Endothelial cell of umbilical vein (primary cell): ENCODE measurements at regions not wholly inside any gene's neighbourhood (a gene's known extent, or its start where the extent isn't known, plus 50 kb on each side); places are given as distances from the start of the nearest gene placed in this dataset.
A peak's percentile ranks its signal among the peaks of the same experiment; 100 is the strongest.

Experiments used
- BruUV-seq: library from RNA; stranded (reverse); fragments of 400-500 nt; replicated peaks from 2 replicates; lab custom pipeline; 2021; lab: Mats Ljungman, UMichigan
- CTCF ChIA-PET: fragments of 300-600, 350-600 bp; sonication (Branson Sonifier 250); formaldehyde crosslinking; loops from one replicate; lab custom pipeline; 2021; ENCODE audit warnings: antibody characterized with exemption, inconsistent platforms; lab: Charles Lee
- POLR2A ChIA-PET: fragments of 300-600, 350-600 bp; sonication (Branson Sonifier 250); formaldehyde crosslinking; loops from one replicate; lab custom pipeline; 2021; ENCODE audit warnings: antibody characterized with exemption, inconsistent platforms; lab: Charles Lee
- DNase-seq: peaks from one replicate; pipeline ENCODE4 v3.0.0-alpha.2; 2011; ENCODE audit warnings: low read depth, low spot score
- FAIRE-seq: peaks from 2 replicates; lab custom pipeline; 2011; peaks lifted over from hg19 to GRCh38; lab: Jason Lieb, UNC
- H2AFZ ChIP-seq: 2 replicates; pipeline ENCODE4 v1.6.0; 2012; ENCODE audit warnings: low read depth, low read length, control low read depth, inconsistent platforms
- H3K27ac ChIP-seq: 2 replicates; pipeline ENCODE4 v1.5.1; 2011; ENCODE audit warnings: low read depth, mild to moderate bottlenecking, control low read depth, low read length, moderate library complexity; ENCODE audit not compliant: insufficient read depth
- H3K27me3 ChIP-seq, 2 experiments: 2 replicates each; pipeline versions ENCODE4 v1.6.0 to v1.6.1; 2011; ENCODE audit warnings: low read length in 2 of 2, mixed read lengths in 1 of 2; ENCODE audit not compliant: control insufficient read depth in 2 of 2, insufficient read depth in 2 of 2
- H3K36me3 ChIP-seq, 2 experiments: 2 replicates in 1 of 2; 3 replicates in 1 of 2; pipeline ENCODE4 v1.5.1; 2011; ENCODE audit warnings: low read length in 2 of 2, mild to moderate bottlenecking in 1 of 2, moderate library complexity in 1 of 2; ENCODE audit not compliant: control insufficient read depth in 2 of 2, insufficient read depth in 2 of 2; ENCODE audit errors: extremely low read depth in 1 of 2
- H3K4me1 ChIP-seq: 3 replicates; pipeline ENCODE4 v1.5.1; 2011; ENCODE audit warnings: mild to moderate bottlenecking, low read length; ENCODE audit not compliant: control insufficient read depth, insufficient read depth; ENCODE audit errors: extremely low read depth
- H3K4me2 ChIP-seq: 2 replicates; pipeline ENCODE4 v1.6.1; 2011; ENCODE audit warnings: low read length, control low read depth, mixed read lengths; ENCODE audit not compliant: insufficient read depth
- H3K4me3 ChIP-seq, 3 experiments: fragments of 200-600 bp in 1 of 3; sonication (generic), shearing (Covaris generic) in 1 of 3; replicated peaks in 1 of 3; 2 replicates each; pipeline ENCODE4 v1.5.1; 2011 to 2016; ENCODE audit warnings: control low read depth in 3 of 3, low read length in 3 of 3, mild to moderate bottlenecking in 2 of 3, inconsistent platforms in 1 of 3, low read depth in 1 of 3, moderate library complexity in 1 of 3; ENCODE audit not compliant: insufficient read depth in 1 of 3
- H3K79me2 ChIP-seq: 2 replicates; pipeline ENCODE4 v1.6.0; 2012; ENCODE audit warnings: low read length, inconsistent platforms; ENCODE audit not compliant: control insufficient read depth, insufficient read depth
- H3K9ac ChIP-seq: replicated peaks from 2 replicates; pipeline ENCODE3; 2011; ENCODE audit warnings: low read length, control low read depth; ENCODE audit not compliant: insufficient read depth; ENCODE audit errors: extremely low read depth
- H3K9me1 ChIP-seq: replicated peaks from 3 replicates; pipeline ENCODE4 v1.6.0; 2011; ENCODE audit warnings: mild to moderate bottlenecking, low read length; ENCODE audit not compliant: control insufficient read depth, insufficient read depth; ENCODE audit errors: extremely low read depth
- H3K9me3 ChIP-seq: replicated peaks from 2 replicates; pipeline ENCODE4 v1.5.1; 2012; ENCODE audit warnings: low read length, inconsistent platforms; ENCODE audit not compliant: control insufficient read depth, insufficient read depth
- H4K20me1 ChIP-seq: replicated peaks from 2 replicates; pipeline ENCODE3; 2011; ENCODE audit warnings: mild to moderate bottlenecking, low read length; ENCODE audit not compliant: control insufficient read depth, insufficient read depth; ENCODE audit errors: extremely low read depth
- EZH2 ChIP-seq: IDR thresholded peaks from 2 replicates; pipeline ENCODE4 v1.6.1; 2012; ENCODE audit warnings: borderline replicate concordance, low read depth, mild to moderate bottlenecking, moderate library complexity, low read length, inconsistent platforms; ENCODE audit not compliant: severe bottlenecking
- FOS ChIP-seq: IDR thresholded peaks from 2 replicates; pipeline ENCODE4 v1.6.1; 2011; ENCODE audit warnings: mild to moderate bottlenecking, low read length, moderate library complexity, borderline replicate concordance; ENCODE audit not compliant: insufficient read depth
- GATA2 ChIP-seq: IDR thresholded peaks from 2 replicates; pipeline ENCODE4 v1.7.0; 2011; ENCODE audit warnings: low read depth, mild to moderate bottlenecking, moderate library complexity, mixed read lengths, low read length; ENCODE audit not compliant: insufficient read length, insufficient read depth
- JUN ChIP-seq: IDR thresholded peaks from 2 replicates; pipeline ENCODE4 v1.6.1; 2011; ENCODE audit warnings: borderline replicate concordance, low read depth; ENCODE audit not compliant: insufficient read length, insufficient read depth
- MAX ChIP-seq: IDR thresholded peaks from 2 replicates; pipeline ENCODE4 v1.6.1; 2011; ENCODE audit not compliant: insufficient read depth, insufficient read length
- MYC ChIP-seq: IDR thresholded peaks from one replicate; pipeline ENCODE4 v1.6.1; 2011; ENCODE audit warnings: mild to moderate bottlenecking, low read depth, low read length
- POLR2A ChIP-seq: IDR thresholded peaks from 2 replicates; pipeline ENCODE4 v1.6.1; 2012; ENCODE audit warnings: low read depth, mild to moderate bottlenecking, control low read depth, low read length
- POLR2AphosphoS5 ChIP-seq: IDR thresholded peaks from 2 replicates; pipeline ENCODE4 v1.6.1; 2012; ENCODE audit warnings: low read depth, mild to moderate bottlenecking, control low read depth, low read length, moderate library complexity; ENCODE audit not compliant: insufficient read depth
- dilution Hi-C: fragments of 300-500 bp; cut with MboI; formaldehyde crosslinking; loops from one replicate; pipeline ENCODE4 v1.15.0; 2019; ENCODE audit warnings: low sequenced_read_pairs; ENCODE audit not compliant: extremely low pct_ligation_motif_present
- intact Hi-C: fragments of 100-400 bp; cut with micrococcal nuclease; formaldehyde crosslinking; loops from one replicate; pipeline ENCODE4 v1.10.0; 2022
- TF ChIP-seq, protein P1 (sequence below), 2 donors: IDR thresholded peaks; 1 replicate in 1 of 2; 2 replicates in 1 of 2; pipeline ENCODE4 v1.5.1; 2011; ENCODE audit warnings: low read length in 2 of 2, mild to moderate bottlenecking in 2 of 2, moderate library complexity in 2 of 2, control low read depth in 1 of 2, inconsistent platforms in 1 of 2, low read depth in 1 of 2; ENCODE audit not compliant: insufficient read depth in 1 of 2; ENCODE audit errors: extremely low read depth in 1 of 2

DNA sequence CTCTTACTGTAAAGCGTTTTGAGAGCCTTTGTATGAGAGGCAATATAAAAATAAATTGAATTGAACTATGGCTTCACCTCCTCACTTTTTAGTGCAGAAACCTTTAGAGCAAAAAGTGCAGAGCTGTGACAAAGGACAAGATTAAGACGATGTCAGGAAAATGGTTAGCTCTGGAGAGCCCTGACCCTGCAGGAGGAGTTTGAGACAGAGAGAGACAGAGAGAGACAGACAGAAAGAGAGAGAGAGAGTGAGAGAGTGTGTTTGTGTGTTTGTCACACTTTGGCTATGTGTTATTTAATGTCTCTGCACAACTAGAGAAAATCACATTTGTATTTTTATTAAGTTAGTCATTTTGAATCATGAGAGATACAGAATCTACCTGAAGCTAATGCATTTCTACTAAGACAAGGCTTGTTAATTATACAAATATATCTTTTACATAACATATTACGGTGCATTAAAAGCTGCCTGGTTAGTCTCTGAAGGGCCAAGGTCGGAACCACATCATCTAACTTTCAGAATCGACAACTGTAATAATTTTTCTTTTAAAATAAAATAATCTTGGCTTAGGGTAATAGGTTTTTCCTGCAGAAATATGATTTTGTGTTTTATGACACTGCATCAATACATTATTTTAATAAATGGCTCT is 423.5 kb upstream of the ZEB2 start:
- Histone ChIP-seq H3K27me3 (no peaks in the 10 kb centered on the region), H3K4me1 (peaks cover 55% of the 10 kb centered on the region), H3K27ac (peak overlapping the region; percentile 95), H3K9me1 (no peaks in the 10 kb centered on the region), H3K9me3 (no peaks in the 10 kb centered on the region), H3K4me3 (peak overlapping the region in 1 of 3 experiments; percentile 49), H3K36me3 (no peaks in the 10 kb centered on the region), H3K9ac (peak overlapping the region; percentile 73), H4K20me1 (no peaks in the 10 kb centered on the region), H2AFZ (peak overlapping the region; percentile 58), H3K4me2 (peak overlapping the region; percentile 76), H3K79me2 (no peaks in the 10 kb centered on the region)
- intact Hi-C loops (loop anchor here (2.0 to 10.0 kb wide), 7 partner anchors 347 to 1371 kb away; partner anchors contain the start of gene ZEB2), dilution Hi-C loops (no loop called here)
- DNase-seq (no peak), FAIRE-seq (no peak)
- TSS peak; percentile 82 for BruUV-seq
- ChIA-PET POLR2A (no interaction called here), CTCF (interaction anchor here (1.1 to 1.8 kb wide), 4 partner anchors 12 to 809 kb away, joined by 3 to 6 read pairs (median 5); no protein-coding TSS in a partner anchor)
- TF ChIP-seq, protein P1, sequence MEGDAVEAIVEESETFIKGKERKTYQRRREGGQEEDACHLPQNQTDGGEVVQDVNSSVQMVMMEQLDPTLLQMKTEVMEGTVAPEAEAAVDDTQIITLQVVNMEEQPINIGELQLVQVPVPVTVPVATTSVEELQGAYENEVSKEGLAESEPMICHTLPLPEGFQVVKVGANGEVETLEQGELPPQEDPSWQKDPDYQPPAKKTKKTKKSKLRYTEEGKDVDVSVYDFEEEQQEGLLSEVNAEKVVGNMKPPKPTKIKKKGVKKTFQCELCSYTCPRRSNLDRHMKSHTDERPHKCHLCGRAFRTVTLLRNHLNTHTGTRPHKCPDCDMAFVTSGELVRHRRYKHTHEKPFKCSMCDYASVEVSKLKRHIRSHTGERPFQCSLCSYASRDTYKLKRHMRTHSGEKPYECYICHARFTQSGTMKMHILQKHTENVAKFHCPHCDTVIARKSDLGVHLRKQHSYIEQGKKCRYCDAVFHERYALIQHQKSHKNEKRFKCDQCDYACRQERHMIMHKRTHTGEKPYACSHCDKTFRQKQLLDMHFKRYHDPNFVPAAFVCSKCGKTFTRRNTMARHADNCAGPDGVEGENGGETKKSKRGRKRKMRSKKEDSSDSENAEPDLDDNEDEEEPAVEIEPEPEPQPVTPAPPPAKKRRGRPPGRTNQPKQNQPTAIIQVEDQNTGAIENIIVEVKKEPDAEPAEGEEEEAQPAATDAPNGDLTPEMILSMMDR (IDR thresholded peaks at IDR 0.05; ENCODE audit: extremely low read depth in 1 of 2, insufficient read depth in 1 of 2, low read depth in 1 of 2, low read length in 2 of 2): no peak
- no peak for TF ChIP-seq MYC
- no peak for TF ChIP-seq POLR2A
- no peak for TF ChIP-seq JUN
- TF ChIP-seq FOS: no peak
- no peak for TF ChIP-seq GATA2
- TF ChIP-seq POLR2AphosphoS5: no peak
- no peak for TF ChIP-seq MAX
- no peak for TF ChIP-seq EZH2
